Endothelial cell of umbilical vein (primary cell): ENCODE measurements at regions not wholly inside any gene's neighbourhood (a gene's known extent, or its start where the extent isn't known, plus 50 kb on each side); places are given as distances from the start of the nearest gene placed in this dataset.

Source experiments
- BruUV-seq: library from RNA; stranded (reverse); fragments of 400-500 nt; replicated peaks from 2 replicates; lab custom pipeline; 2021; lab: Mats Ljungman, UMichigan
- CTCF ChIA-PET: fragments of 300-600, 350-600 bp; sonication (Branson Sonifier 250); formaldehyde crosslinking; loops from one replicate; lab custom pipeline; 2021; ENCODE audit warnings: antibody characterized with exemption, inconsistent platforms; lab: Charles Lee
- POLR2A ChIA-PET: fragments of 300-600, 350-600 bp; sonication (Branson Sonifier 250); formaldehyde crosslinking; loops from one replicate; lab custom pipeline; 2021; ENCODE audit warnings: antibody characterized with exemption, inconsistent platforms; lab: Charles Lee
- DNase-seq: peaks from one replicate; pipeline ENCODE4 v3.0.0-alpha.2; 2011; ENCODE audit warnings: low read depth, low spot score
- FAIRE-seq: peaks from 2 replicates; lab custom pipeline; 2011; peaks lifted over from hg19 to GRCh38; lab: Jason Lieb, UNC
- H2AFZ ChIP-seq: 2 replicates; pipeline ENCODE4 v1.6.0; 2012; ENCODE audit warnings: low read depth, low read length, control low read depth, inconsistent platforms
- H3K27ac ChIP-seq: 2 replicates; pipeline ENCODE4 v1.5.1; 2011; ENCODE audit warnings: low read depth, mild to moderate bottlenecking, control low read depth, low read length, moderate library complexity; ENCODE audit not compliant: insufficient read depth
- H3K27me3 ChIP-seq, 2 experiments: 2 replicates each; pipeline versions ENCODE4 v1.6.0 to v1.6.1; 2011; ENCODE audit warnings: low read length in 2 of 2, mixed read lengths in 1 of 2; ENCODE audit not compliant: control insufficient read depth in 2 of 2, insufficient read depth in 2 of 2
- H3K36me3 ChIP-seq, 2 experiments: 2 replicates in 1 of 2; 3 replicates in 1 of 2; pipeline ENCODE4 v1.5.1; 2011; ENCODE audit warnings: low read length in 2 of 2, mild to moderate bottlenecking in 1 of 2, moderate library complexity in 1 of 2; ENCODE audit not compliant: control insufficient read depth in 2 of 2, insufficient read depth in 2 of 2; ENCODE audit errors: extremely low read depth in 1 of 2
- H3K4me1 ChIP-seq: 3 replicates; pipeline ENCODE4 v1.5.1; 2011; ENCODE audit warnings: mild to moderate bottlenecking, low read length; ENCODE audit not compliant: control insufficient read depth, insufficient read depth; ENCODE audit errors: extremely low read depth
- H3K4me2 ChIP-seq: 2 replicates; pipeline ENCODE4 v1.6.1; 2011; ENCODE audit warnings: low read length, control low read depth, mixed read lengths; ENCODE audit not compliant: insufficient read depth
- H3K4me3 ChIP-seq, 3 experiments: fragments of 200-600 bp in 1 of 3; sonication (generic), shearing (Covaris generic) in 1 of 3; replicated peaks in 1 of 3; 2 replicates each; pipeline ENCODE4 v1.5.1; 2011 to 2016; ENCODE audit warnings: control low read depth in 3 of 3, low read length in 3 of 3, mild to moderate bottlenecking in 2 of 3, inconsistent platforms in 1 of 3, low read depth in 1 of 3, moderate library complexity in 1 of 3; ENCODE audit not compliant: insufficient read depth in 1 of 3
- H3K79me2 ChIP-seq: 2 replicates; pipeline ENCODE4 v1.6.0; 2012; ENCODE audit warnings: low read length, inconsistent platforms; ENCODE audit not compliant: control insufficient read depth, insufficient read depth
- H3K9ac ChIP-seq: replicated peaks from 2 replicates; pipeline ENCODE3; 2011; ENCODE audit warnings: low read length, control low read depth; ENCODE audit not compliant: insufficient read depth; ENCODE audit errors: extremely low read depth
- H3K9me1 ChIP-seq: replicated peaks from 3 replicates; pipeline ENCODE4 v1.6.0; 2011; ENCODE audit warnings: mild to moderate bottlenecking, low read length; ENCODE audit not compliant: control insufficient read depth, insufficient read depth; ENCODE audit errors: extremely low read depth
- H3K9me3 ChIP-seq: replicated peaks from 2 replicates; pipeline ENCODE4 v1.5.1; 2012; ENCODE audit warnings: low read length, inconsistent platforms; ENCODE audit not compliant: control insufficient read depth, insufficient read depth
- H4K20me1 ChIP-seq: replicated peaks from 2 replicates; pipeline ENCODE3; 2011; ENCODE audit warnings: mild to moderate bottlenecking, low read length; ENCODE audit not compliant: control insufficient read depth, insufficient read depth; ENCODE audit errors: extremely low read depth
- EZH2 ChIP-seq: IDR thresholded peaks from 2 replicates; pipeline ENCODE4 v1.6.1; 2012; ENCODE audit warnings: borderline replicate concordance, low read depth, mild to moderate bottlenecking, moderate library complexity, low read length, inconsistent platforms; ENCODE audit not compliant: severe bottlenecking
- FOS ChIP-seq: IDR thresholded peaks from 2 replicates; pipeline ENCODE4 v1.6.1; 2011; ENCODE audit warnings: mild to moderate bottlenecking, low read length, moderate library complexity, borderline replicate concordance; ENCODE audit not compliant: insufficient read depth
- GATA2 ChIP-seq: IDR thresholded peaks from 2 replicates; pipeline ENCODE4 v1.7.0; 2011; ENCODE audit warnings: low read depth, mild to moderate bottlenecking, moderate library complexity, mixed read lengths, low read length; ENCODE audit not compliant: insufficient read length, insufficient read depth
- JUN ChIP-seq: IDR thresholded peaks from 2 replicates; pipeline ENCODE4 v1.6.1; 2011; ENCODE audit warnings: borderline replicate concordance, low read depth; ENCODE audit not compliant: insufficient read length, insufficient read depth
- MYC ChIP-seq: IDR thresholded peaks from one replicate; pipeline ENCODE4 v1.6.1; 2011; ENCODE audit warnings: mild to moderate bottlenecking, low read depth, low read length
- POLR2A ChIP-seq: IDR thresholded peaks from 2 replicates; pipeline ENCODE4 v1.6.1; 2012; ENCODE audit warnings: low read depth, mild to moderate bottlenecking, control low read depth, low read length
- POLR2AphosphoS5 ChIP-seq: IDR thresholded peaks from 2 replicates; pipeline ENCODE4 v1.6.1; 2012; ENCODE audit warnings: low read depth, mild to moderate bottlenecking, control low read depth, low read length, moderate library complexity; ENCODE audit not compliant: insufficient read depth
- dilution Hi-C: fragments of 300-500 bp; cut with MboI; formaldehyde crosslinking; loops from one replicate; pipeline ENCODE4 v1.15.0; 2019; ENCODE audit warnings: low sequenced_read_pairs; ENCODE audit not compliant: extremely low pct_ligation_motif_present
- intact Hi-C: fragments of 100-400 bp; cut with micrococcal nuclease; formaldehyde crosslinking; loops from one replicate; pipeline ENCODE4 v1.10.0; 2022
- TF ChIP-seq, protein P1 (sequence below): IDR thresholded peaks from 2 replicates; pipeline ENCODE4 v1.6.1; 2011; ENCODE audit not compliant: insufficient read depth, insufficient read length
- TF ChIP-seq, protein P2 (sequence below), 2 donors: IDR thresholded peaks; 1 replicate in 1 of 2; 2 replicates in 1 of 2; pipeline ENCODE4 v1.5.1; 2011; ENCODE audit warnings: low read length in 2 of 2, mild to moderate bottlenecking in 2 of 2, moderate library complexity in 2 of 2, control low read depth in 1 of 2, inconsistent platforms in 1 of 2, low read depth in 1 of 2; ENCODE audit not compliant: insufficient read depth in 1 of 2; ENCODE audit errors: extremely low read depth in 1 of 2

DNA sequence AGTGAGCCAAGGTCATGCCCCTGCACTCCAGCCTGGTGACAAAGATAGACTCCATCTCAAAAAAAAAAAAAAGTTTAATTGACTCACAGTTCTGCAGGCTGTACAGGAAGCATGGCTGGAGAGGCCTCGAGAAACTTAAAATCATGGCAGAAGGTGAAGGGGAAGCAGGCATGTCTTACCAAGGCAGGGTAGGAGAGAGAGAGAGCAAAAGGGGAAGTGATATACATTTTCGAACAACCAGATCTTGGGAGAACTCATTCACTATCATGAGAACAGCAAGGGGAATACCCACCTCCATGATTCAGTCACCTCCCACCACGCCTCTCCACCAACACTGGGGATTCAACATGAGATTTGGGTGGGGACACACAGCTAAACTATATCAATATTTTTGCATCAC is 315.2 kb upstream of the HTR2C start:
- Histone ChIP-seq H3K36me3 (no peaks in the 10 kb centered on the region), H3K4me3 (no peak overlapping the region), H4K20me1 (no peaks in the 10 kb centered on the region), H3K79me2 (no peaks in the 10 kb centered on the region), H3K27ac (no peak overlapping the region), H3K4me1 (no peaks in the 10 kb centered on the region), H3K9me3 (no peaks in the 10 kb centered on the region), H2AFZ (no peak overlapping the region), H3K9me1 (no peaks in the 10 kb centered on the region), H3K9ac (no peak overlapping the region), H3K4me2 (no peak overlapping the region), H3K27me3 (no peaks in the 10 kb centered on the region)
- dilution Hi-C loops: no loop called here
- FAIRE-seq (no peak), DNase-seq (no peak)
- BruUV-seq: no TSS peak
- ChIA-PET CTCF (no interaction called here), POLR2A (no interaction called here)
- no peak for TF ChIP-seq POLR2AphosphoS5
- no peak for TF ChIP-seq EZH2
- no peak for TF ChIP-seq JUN
- TF ChIP-seq FOS: no peak
- TF ChIP-seq, protein P1, sequence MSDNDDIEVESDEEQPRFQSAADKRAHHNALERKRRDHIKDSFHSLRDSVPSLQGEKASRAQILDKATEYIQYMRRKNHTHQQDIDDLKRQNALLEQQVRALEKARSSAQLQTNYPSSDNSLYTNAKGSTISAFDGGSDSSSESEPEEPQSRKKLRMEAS: no peak
- TF ChIP-seq POLR2A: no peak
- TF ChIP-seq, protein P2, sequence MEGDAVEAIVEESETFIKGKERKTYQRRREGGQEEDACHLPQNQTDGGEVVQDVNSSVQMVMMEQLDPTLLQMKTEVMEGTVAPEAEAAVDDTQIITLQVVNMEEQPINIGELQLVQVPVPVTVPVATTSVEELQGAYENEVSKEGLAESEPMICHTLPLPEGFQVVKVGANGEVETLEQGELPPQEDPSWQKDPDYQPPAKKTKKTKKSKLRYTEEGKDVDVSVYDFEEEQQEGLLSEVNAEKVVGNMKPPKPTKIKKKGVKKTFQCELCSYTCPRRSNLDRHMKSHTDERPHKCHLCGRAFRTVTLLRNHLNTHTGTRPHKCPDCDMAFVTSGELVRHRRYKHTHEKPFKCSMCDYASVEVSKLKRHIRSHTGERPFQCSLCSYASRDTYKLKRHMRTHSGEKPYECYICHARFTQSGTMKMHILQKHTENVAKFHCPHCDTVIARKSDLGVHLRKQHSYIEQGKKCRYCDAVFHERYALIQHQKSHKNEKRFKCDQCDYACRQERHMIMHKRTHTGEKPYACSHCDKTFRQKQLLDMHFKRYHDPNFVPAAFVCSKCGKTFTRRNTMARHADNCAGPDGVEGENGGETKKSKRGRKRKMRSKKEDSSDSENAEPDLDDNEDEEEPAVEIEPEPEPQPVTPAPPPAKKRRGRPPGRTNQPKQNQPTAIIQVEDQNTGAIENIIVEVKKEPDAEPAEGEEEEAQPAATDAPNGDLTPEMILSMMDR (IDR thresholded peaks at IDR 0.05; ENCODE audit: extremely low read depth in 1 of 2, insufficient read depth in 1 of 2, low read depth in 1 of 2, low read length in 2 of 2): no peak
- TF ChIP-seq GATA2: no peak
- TF ChIP-seq MYC: no peak
- intact Hi-C loops: no loop called here
